C4-2B (cell line): ENCODE measurements at regions not wholly inside any gene's neighbourhood (a gene's known extent, or its start where the extent isn't known, plus 50 kb on each side); places are given as distances from the start of the nearest gene placed in this dataset.
A peak's percentile ranks its signal among the peaks of the same experiment; 100 is the strongest.

Experiments
- H3K27ac ChIP-seq: fragments of 450-650 bp; 2 replicates; pipeline ENCODE4 v1.5.1; 2017
- ZFX ChIP-seq: fragments of 450-650 bp; IDR thresholded peaks from 2 replicates; pipeline ENCODE4 v1.6.1; 2017
- TF ChIP-seq, protein P1 (sequence below): fragments of 450-650 bp; conservative IDR thresholded peaks from 2 replicates; pipeline ENCODE4 v1.5.1; 2017; ENCODE audit warnings: mild to moderate bottlenecking

DNA sequence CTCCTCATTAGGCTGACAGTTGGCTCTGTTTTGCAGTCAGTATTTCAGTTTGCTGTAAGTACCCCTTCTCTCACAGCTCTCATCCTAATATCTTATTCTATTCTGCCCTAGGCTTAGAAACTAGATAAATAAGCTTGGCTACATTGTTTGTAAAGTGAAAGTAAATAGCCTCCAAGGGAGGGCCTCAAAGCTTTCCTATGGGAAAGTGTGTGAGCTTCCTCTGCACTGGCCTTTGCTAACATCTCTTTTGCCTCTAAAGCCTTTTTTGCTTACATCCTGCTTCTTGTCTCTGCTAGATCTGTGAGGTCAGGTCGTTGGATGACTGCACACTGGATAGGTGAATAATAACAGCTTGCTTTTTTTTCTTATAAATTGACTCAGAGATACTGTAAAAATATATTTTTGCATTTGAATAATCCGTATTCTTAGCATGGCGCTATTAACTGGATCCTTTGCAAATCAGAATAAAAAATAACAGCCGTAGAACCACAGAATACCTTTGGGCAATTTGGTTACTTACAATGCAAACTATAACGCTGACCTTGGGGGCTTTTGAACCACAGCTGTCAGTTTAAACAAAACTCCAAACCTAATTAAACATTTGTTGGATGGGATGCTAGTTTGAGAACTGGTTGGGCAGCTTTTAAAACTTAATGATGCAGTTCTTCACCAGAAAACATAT is 55.1 kb downstream of the TTC6 start:
- no peak overlapping the region for H3K27ac ChIP-seq

DNA sequence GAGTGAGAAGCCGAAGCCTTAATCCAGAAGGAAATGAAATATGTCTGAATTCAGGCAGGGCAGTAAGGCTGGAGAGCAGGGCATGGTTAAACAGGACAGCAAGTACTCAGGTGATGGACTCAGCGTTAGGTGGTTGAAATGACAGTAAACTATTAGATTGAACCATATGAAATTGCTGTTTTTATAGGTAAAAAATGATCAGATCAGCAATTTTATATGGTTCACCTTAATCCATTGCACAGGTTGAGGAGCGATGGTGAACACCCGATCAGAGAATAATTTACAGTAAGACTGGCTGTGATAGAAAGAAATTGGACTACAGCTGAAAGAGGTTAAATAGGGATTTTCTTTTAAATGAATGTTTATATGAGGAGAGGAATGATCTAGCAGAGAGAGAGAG is 56.6 kb downstream of the TTC6 start:
- TF ChIP-seq ZFX, result no peak
- TF ChIP-seq, protein P1, sequence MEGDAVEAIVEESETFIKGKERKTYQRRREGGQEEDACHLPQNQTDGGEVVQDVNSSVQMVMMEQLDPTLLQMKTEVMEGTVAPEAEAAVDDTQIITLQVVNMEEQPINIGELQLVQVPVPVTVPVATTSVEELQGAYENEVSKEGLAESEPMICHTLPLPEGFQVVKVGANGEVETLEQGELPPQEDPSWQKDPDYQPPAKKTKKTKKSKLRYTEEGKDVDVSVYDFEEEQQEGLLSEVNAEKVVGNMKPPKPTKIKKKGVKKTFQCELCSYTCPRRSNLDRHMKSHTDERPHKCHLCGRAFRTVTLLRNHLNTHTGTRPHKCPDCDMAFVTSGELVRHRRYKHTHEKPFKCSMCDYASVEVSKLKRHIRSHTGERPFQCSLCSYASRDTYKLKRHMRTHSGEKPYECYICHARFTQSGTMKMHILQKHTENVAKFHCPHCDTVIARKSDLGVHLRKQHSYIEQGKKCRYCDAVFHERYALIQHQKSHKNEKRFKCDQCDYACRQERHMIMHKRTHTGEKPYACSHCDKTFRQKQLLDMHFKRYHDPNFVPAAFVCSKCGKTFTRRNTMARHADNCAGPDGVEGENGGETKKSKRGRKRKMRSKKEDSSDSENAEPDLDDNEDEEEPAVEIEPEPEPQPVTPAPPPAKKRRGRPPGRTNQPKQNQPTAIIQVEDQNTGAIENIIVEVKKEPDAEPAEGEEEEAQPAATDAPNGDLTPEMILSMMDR, result no peak
- H3K27ac ChIP-seq, result no peak overlapping the region

More for the DNA sequence above, 55.1 kb downstream of the TTC6 start:
- TF ChIP-seq, protein P1, result no peak
- TF ChIP-seq ZFX, result no peak

DNA sequence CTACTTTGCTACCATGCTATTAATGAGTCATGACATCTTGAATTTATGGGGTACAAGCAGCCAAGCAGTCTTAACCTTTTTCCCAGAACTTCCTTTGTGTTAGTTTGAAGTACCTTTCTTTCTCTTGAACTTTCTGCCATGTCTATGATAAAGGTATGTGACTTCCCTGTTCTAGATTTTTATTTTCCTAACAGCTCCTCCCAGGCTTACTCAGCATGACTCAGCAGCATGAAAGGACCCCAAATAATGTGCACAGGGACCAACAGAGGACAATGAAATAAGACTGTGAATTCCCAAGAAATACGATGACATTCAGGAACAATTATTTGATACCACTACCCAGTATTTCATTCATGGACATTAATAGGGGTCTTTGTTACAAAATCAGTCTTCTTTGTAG is 60.0 kb downstream of the TTC6 start:
- no peak overlapping the region for H3K27ac ChIP-seq

DNA sequence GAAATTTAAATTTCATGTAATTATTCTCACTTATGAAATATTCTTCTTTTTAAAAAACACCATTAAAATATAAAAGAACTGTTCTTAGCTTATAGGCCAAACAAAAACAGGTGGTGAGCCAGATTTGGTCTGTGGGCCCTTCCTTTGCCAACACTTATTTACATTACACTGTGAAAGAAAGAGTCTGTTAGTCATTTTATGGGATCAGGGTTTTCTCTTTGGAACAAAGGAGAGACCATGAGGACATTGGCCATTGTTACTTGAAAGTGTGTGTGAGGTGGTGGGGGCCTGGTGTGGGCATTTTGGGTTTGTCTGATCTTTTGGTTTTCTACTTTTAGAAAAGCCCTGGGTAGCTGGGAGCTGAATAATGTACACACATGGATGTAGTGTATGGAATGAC is 62.7 kb downstream of the TTC6 start:
- H3K27ac ChIP-seq, result peak overlapping the region; percentile 47; the same call in 1 of the 2 replicates
- no peak for TF ChIP-seq ZFX
- TF ChIP-seq, protein P1, result no peak

More for the DNA sequence above, 60.0 kb downstream of the TTC6 start:
- no peak for TF ChIP-seq ZFX
- TF ChIP-seq, protein P1, result no peak

DNA sequence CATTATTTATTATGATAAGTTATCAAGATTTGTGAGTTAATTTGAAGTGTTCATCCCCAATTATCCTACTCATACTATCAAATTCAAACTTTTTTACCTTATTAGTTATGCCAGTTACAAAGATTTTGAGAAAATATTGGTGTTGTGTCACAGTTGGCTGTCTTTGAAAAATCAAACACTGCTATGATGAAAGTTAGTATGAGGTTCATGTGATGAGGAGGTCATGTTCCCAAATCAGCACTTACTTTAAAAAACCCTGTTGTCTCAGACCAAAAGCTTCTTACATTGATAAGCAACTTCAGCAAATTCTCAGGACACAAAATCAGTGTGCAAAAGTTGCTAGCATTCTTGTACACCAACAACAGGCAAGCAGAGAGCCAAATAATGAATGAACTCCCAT is 68.1 kb downstream of the TTC6 start:
- no peak overlapping the region for H3K27ac ChIP-seq
- TF ChIP-seq ZFX, result no peak
- TF ChIP-seq, protein P1, result no peak

DNA sequence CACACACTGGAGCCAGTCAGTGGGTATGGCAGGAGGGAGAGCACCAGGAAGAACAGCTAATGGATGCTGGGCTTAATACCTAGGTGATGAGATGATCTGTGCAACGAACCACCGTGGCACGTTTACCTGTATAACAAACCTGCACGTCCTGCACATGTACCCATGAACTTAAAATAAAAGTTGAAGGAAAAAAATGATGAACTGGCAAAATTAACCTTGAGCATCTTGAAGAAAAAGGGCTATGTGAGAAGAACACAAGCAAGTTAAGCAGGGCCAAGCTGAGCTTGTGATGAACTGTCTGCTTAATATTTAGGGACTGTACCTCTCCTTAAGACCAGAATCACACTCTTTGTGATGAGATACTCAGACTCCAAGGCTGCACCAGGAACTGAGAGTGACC is 70.0 kb downstream of the TTC6 start:
- TF ChIP-seq, protein P1, result no peak
- no peak for TF ChIP-seq ZFX
- H3K27ac ChIP-seq, result no peak overlapping the region

DNA sequence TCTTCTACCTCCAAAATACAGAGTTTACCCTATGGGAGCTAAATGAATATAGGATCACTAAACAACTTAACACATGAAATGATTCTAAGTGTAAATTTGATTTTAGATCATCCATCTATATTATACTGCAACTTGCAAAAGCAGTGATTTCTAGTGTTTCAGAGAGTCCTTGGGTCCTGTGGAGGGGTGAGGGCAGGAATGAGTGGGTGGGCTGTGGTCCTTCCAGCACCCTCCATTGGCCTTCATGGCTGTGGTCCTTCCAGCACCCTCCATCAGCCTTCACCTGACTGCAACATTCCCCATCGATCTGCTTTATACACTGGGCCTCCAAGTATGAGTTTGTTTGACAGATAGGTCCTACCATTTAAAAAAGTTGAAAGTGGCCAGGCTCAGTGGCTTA is 70.5 kb downstream of the TTC6 start:
- H3K27ac ChIP-seq, result no peak overlapping the region
- TF ChIP-seq, protein P1, result no peak
- TF ChIP-seq ZFX, result no peak
